ENCODE measurements at regions not wholly inside any gene's neighbourhood (a gene's known extent, or its start where the extent isn't known, plus 50 kb on each side); places are given as distances from the start of the nearest gene placed in this dataset.

DNA sequence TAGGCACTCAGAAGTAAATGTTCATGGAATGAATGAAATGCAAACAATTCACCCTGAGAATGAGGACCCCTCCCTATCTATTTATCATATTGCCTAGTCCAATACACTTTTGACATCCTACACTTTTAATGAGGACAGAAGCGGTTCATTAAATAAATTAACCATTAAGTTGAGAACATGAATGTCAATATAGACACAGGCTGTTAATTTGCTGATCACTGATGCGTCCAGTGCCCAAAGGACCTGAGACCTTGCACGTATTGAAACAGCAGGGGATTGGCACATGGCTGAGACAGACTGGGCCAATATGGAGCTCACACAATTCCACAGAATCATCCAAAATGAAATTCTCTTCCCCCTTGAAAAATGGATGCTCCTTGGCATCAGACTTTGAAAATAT is 430.0 kb downstream of the SLC4A3 start:
- no peaks in the 10 kb centered on the region for H3K4me1 ChIP-seq (ENCODE audit: low read depth)
- no peaks in the 10 kb centered on the region for H3K27me3 ChIP-seq
- no peak overlapping the region for H3K4me3 ChIP-seq
- DNase-seq (ENCODE audit: low read depth in 1 of 2, low spot score in 1 of 2), result no peak
- no peak overlapping the region for H3K27ac ChIP-seq
- H3K9me3 ChIP-seq (ENCODE audit: low read depth), result no peaks in the 10 kb centered on the region
- H3K36me3 ChIP-seq, result no peaks in the 10 kb centered on the region
- TF ChIP-seq, protein P1, sequence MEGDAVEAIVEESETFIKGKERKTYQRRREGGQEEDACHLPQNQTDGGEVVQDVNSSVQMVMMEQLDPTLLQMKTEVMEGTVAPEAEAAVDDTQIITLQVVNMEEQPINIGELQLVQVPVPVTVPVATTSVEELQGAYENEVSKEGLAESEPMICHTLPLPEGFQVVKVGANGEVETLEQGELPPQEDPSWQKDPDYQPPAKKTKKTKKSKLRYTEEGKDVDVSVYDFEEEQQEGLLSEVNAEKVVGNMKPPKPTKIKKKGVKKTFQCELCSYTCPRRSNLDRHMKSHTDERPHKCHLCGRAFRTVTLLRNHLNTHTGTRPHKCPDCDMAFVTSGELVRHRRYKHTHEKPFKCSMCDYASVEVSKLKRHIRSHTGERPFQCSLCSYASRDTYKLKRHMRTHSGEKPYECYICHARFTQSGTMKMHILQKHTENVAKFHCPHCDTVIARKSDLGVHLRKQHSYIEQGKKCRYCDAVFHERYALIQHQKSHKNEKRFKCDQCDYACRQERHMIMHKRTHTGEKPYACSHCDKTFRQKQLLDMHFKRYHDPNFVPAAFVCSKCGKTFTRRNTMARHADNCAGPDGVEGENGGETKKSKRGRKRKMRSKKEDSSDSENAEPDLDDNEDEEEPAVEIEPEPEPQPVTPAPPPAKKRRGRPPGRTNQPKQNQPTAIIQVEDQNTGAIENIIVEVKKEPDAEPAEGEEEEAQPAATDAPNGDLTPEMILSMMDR (IDR thresholded peaks at IDR 0.05; ENCODE audit: low read depth, low read length), result no peak

DNA sequence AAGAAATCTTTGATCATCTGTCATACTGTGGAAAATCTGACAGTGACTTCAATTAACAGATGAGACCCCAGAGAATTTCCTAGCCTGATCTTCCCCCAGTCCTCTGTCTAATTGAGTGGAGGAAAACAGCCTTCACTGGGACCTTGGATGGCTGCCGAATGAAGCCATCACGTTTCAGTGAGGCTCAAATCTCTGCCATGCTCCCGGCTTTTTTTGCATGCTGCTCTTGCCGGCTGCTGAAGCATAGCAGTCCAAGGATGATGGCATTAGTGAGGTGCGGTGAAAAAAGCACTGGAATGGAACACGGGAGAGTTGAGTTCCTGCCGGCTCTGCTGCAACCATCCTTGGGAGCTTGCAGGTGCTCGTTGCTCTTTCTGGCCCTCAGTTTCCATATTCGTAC is 430.5 kb downstream of the SLC4A3 start:
- TF ChIP-seq, protein P1 (IDR thresholded peaks at IDR 0.05; ENCODE audit: low read depth, low read length), result no peak
- Histone ChIP-seq H3K36me3 (no peaks in the 10 kb centered on the region), H3K4me3 (no peak overlapping the region)

DNA sequence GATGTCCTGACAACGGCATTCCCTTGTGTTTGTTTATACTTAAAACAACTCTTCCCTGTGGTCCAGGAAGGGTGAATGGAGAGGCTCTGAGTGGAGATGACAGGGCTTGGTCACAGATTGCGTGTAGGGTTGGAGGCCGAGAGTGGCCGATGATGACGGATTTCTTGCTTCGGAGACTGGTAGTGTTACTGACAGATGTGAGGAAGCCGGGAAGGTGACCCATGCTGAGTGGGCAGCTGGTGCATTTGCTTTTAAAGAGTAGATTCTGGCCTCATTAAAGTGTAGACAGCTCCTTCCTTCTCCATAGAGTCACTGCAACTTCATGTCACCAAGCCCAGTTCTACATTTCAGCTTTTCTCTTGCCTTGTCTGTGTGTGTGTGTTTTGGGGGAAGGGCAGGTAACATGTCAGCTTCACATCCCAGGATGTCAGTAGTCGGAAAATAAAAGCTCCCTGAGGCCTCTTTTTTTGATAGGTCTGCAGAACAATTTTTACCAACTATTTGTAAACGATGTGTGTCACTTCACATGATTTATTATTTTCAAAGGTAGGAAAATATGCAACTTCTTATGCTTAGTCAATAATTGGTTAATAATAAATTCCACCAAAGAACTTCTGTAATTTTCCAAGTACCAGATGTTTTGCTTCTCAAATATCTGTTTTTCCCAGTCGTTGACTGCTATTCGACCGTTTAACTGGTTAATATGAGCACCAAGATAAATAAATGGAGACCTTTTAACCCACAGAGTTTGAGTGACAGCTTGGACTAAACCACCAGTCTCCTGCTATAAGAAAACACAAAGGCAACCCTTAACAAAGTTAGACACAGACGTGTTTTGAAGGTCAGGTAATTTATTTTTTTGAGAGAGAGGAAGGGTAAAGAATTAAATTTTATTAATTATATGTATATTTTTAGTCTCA is 436.9 kb downstream of the SLC4A3 start:
- no peaks in the 10 kb centered on the region for H3K27me3 ChIP-seq
- no peak overlapping the region for H3K27ac ChIP-seq
- no peaks in the 10 kb centered on the region for H3K36me3 ChIP-seq
- no peak overlapping the region for H3K4me3 ChIP-seq
- H3K4me1 ChIP-seq (ENCODE audit: low read depth), result peaks cover 11% of the 10 kb centered on the region
- TF ChIP-seq, protein P1 (IDR thresholded peaks at IDR 0.05; ENCODE audit: low read depth, low read length), result no peak
- no peak for DNase-seq (ENCODE audit: low read depth in 1 of 2, low spot score in 1 of 2)
- no peaks in the 10 kb centered on the region for H3K9me3 ChIP-seq (ENCODE audit: low read depth)

More for the DNA sequence above, 430.5 kb downstream of the SLC4A3 start:
- no peak overlapping the region for H3K27ac ChIP-seq
- no peaks in the 10 kb centered on the region for H3K27me3 ChIP-seq
- H3K9me3 ChIP-seq (ENCODE audit: low read depth), result no peaks in the 10 kb centered on the region
- no peaks in the 10 kb centered on the region for H3K4me1 ChIP-seq (ENCODE audit: low read depth)
- no peak for DNase-seq (ENCODE audit: low read depth in 1 of 2, low spot score in 1 of 2)

DNA sequence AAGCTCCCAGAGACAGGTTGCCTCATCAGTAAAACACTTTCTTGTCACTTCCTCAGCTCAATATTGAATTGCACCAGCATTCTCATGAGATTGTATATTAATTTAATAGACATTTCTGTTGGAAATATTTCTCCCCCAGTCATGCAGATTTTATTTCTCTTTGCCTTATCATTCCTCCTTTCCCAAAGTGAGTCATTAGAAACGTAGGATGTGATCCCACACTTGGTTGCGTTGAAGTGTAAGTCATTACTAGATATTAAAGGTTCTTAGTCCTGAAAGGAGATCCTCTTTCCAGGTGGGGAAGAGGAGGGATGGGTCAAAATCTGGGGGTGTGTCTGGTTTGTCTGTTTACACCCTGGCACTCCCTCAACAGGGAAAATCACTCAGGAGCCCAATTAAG is 438.2 kb downstream of the SLC4A3 start:
- H3K36me3 ChIP-seq, result no peaks in the 10 kb centered on the region
- peak in 1 of 2 donors; percentile 16 for DNase-seq (ENCODE audit: low read depth in 1 of 2, low spot score in 1 of 2)
- H3K9me3 ChIP-seq (ENCODE audit: low read depth), result no peaks in the 10 kb centered on the region
- TF ChIP-seq, protein P1 (IDR thresholded peaks at IDR 0.05; ENCODE audit: low read depth, low read length), result no peak
- no peak overlapping the region for H3K27ac ChIP-seq
- H3K27me3 ChIP-seq, result no peaks in the 10 kb centered on the region
- no peak overlapping the region for H3K4me3 ChIP-seq
- peaks cover 11% of the 10 kb centered on the region for H3K4me1 ChIP-seq (ENCODE audit: low read depth)

DNA sequence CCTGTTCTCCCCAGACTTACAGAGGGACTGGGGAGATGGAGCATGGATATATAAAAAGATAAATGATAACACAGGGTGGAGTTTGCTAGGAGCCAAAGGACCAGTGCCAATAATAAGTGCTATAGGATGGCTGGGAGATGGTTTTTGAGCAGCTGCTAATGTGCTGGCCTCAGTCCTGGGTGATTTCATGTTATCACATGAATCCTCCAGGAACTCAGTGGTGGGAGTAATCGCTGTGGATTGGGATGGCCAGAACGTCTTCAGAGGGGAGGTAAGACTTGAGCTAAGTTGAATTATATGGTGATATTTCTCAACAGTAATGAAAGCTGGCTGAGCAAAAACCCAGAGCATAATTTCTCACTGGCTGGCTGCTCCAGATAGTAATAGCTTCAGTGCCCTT is 441.4 kb downstream of the SLC4A3 start:
- Histone ChIP-seq H3K9me3 (ENCODE audit: low read depth) (no peaks in the 10 kb centered on the region), H3K27ac (no peak overlapping the region)
- peak in 1 of 2 donors; percentile 23 for DNase-seq (ENCODE audit: low read depth in 1 of 2, low spot score in 1 of 2)

More for the DNA sequence above, 441.4 kb downstream of the SLC4A3 start:
- peaks cover 11% of the 10 kb centered on the region for H3K4me1 ChIP-seq (ENCODE audit: low read depth)
- TF ChIP-seq, protein P1 (IDR thresholded peaks at IDR 0.05; ENCODE audit: low read depth, low read length), result no peak
- H3K36me3 ChIP-seq, result no peaks in the 10 kb centered on the region
- no peaks in the 10 kb centered on the region for H3K27me3 ChIP-seq
- H3K4me3 ChIP-seq, result no peak overlapping the region

Measured in cardiac muscle cell (in vitro differentiated cells and primary cell).